ELR (cell line): ENCODE measurements at regions not wholly inside any gene's neighbourhood (a gene's known extent, or its start where the extent isn't known, plus 50 kb on each side); places are given as distances from the start of the nearest gene placed in this dataset.
"Not testable (repeated sequence)": the region's sequence is repeated elsewhere in the genome, so short reads cannot be mapped to it uniquely, and the experiment has no call there.

Source experiments
- DNase-seq: peaks from one replicate; pipeline ENCODE4 v3.0.0-alpha.2; 2015; ENCODE audit warnings: low read depth

DNA sequence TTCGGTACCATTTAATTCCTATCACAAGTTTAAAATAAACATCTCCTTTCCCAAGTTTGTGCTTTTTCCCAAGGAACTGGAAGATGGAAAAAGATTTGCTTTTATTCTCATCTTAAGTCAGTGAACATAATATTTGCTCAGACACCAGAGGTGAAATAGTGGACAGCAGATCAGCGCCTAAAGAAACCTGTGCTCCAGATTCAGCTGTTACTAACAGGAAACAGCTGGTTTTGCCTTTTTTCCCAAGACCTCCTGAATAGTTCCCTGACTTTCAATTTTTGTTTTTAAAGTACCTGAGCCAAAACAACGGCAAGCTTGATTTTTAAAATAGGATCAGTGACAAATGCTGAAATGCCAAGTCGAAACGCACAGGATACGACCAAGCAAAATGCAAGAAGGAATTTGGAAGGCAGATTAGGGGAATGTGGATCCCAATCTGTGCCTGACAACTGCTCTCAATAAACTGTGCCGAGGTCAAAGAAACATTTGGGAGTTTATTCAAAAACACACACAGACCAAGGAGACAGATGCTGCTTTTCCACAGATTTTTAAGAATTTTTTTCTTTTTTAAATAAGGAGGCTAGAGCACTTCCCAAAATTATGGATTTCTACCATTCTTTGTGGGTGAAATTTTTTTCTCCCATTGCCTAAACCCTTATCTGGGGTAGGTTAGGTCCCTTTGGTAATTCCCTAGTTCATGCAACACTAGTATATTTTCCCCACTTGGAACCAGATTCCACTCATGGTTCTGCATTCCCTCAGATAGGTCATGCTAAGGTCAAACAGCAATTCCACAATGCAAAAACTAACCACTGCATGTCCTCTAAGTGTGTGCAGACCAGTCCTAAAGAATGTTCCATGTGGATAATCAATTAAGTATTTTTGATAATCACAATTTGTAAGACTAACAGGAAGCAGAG is 121.5 kb upstream of the PDE1A start:
- DNase-seq: no peak

DNA sequence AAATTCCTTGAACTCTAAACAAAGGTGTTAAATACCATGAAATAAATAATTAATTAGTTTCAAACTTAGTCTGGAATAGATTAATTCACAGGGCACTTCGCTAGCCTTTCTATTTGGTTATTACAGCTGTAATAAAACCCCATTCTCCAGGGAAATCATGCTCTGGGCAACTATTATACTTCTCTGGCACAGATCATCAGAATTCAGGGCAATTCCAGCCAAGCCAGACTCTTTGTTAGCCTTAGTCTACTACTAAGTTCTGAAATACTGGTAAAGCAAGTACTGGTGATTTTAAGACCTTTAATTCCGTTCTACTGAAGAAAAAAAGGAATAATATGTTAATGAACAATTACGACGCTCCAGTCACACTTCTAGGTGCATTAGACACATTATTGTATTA is 123.4 kb upstream of the PDE1A start:
- DNase-seq: no peak

DNA sequence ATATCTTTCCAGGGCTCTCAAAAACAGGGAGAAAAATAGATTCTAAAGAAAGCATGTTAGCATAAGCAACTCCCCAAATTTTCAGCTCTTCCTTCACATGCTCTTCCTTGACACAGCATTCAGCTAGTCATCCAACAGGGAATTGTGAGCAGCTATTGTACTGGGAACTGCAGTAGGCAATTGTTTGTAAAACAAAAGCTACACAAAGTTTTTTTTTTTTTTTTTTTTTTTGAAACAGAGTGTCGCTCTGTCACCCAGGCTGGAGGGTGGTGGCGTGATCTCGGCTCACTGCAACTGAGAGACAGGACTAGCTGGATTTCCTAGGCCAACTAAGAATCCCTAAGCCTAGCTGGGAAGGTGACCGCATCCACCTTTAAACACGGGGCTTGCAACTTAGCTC is 125.4 kb upstream of the PDE1A start:
- not testable (repeated sequence) for DNase-seq

DNA sequence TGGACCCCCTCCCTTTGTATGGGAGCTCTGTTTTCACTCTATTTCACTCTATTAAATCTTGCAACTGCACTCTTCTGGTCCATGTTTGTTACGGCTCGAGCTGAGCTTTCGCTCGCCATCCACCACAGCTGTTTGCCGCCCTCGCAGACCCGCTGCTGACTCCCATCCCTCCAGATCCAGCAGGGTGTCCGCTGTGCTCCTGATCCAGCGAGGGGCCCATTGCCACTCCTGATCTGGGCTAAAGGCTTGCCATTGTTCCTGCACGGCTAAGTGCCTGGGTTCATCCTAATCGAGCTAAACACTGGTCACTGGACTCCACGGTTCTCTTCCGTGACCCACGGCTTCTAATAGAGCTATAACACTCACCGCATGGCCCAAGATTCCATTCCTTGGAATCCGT is 125.9 kb upstream of the PDE1A start:
- DNase-seq: not testable (repeated sequence)

DNA sequence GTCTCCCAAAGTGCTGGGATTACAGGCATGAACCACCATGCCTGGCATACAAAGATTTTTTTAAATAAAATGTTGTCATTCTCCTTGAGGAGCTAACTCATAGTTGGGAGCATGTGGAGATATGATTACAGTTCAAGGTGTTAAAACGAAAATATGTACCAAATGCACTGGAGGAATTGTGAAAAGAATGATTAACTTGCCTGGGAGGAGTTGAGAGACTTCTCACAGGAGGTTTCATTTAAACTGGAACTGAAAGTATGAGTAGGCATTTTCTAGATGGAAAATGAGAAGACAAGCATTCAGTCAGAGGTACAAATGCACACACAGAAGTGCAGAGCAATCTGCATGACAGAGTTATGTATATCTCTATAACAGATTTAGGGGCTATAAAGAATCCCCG is 126.6 kb upstream of the PDE1A start:
- no peak for DNase-seq

DNA sequence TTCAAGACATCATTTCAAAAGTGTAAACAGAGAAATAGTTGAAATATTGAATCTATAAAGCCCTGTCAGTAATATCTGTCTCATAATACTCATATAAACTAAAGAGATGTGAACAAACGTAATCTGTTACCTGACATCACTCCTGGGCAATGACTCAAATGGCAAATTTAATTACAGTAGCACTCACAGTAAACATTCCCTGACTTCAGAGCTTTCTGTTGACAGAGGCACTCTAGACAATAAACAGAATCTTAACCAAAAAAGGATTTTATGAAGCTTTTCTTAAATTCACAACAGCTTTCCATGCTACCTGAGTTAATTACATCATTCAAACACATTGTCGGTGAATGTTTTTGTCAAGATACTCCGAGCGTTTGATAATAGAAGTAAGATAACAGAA is 128.1 kb upstream of the PDE1A start:
- no peak for DNase-seq

DNA sequence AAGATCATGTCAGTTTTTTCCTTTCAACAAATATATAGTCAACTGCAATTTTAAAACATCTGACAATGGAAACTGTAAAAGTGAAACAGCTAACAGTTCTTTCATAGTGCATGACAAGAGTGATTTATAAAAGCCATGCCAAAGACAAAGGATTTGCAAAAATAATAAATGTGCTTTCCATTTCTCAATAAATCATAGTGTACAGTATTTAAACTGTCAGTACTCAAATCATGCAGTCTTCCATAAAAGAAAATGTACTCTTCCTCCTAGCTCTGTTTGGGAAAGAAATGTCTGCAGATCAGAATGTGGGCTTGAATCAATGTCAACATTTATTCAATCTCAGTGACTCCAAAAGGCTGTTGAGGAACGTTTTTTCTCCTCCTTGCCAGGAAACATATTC is 131.7 kb upstream of the PDE1A start:
- no peak for DNase-seq

DNA sequence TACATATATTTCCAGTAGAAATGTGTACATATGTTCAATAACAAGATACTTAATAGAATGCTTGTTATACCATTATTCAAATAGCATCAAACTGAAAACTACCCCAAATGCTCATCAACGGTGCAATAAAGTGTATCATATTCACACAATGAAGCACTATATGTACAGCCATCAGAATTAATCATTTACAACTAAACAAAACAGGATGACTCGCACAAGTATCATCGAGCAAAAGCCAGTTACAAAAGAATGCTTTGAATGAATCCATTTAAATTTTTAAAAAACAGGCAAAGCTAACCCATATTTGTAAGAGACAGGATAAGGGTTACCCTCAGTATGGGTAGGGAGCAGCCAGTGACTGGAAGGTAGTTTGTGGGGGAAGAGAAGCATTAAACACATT is 132.8 kb upstream of the PDE1A start:
- DNase-seq: peak; percentile 73

DNA sequence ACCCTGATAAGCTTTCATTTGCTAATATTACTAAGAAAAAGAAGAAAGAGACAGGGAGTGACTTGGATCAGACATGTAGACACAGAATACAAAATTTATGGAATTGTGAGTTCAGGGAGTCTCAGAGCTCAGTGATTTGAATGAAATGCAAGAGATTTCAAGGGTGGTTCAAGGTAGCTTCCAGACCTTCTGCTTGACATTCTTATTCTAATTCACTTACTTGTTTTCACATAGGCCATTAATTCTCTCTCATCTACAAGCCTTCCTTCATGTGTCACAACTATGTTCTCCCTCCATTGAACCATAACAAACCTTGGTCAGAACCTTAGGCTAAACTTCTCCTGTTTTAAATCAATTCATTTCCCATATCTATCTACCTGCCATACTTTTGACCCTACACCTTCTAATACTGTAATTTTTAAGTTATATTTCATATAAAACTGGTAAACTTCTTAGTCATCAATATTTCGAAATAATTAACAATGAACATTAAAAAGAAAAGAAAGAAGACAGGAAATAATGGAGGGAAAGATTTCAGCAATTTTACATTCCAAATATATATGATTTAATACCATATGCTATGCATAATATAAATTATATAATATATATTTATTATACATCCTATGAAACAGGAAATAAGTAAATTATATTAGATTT is 139.2 kb upstream of the PDE1A start:
- DNase-seq: no peak

DNA sequence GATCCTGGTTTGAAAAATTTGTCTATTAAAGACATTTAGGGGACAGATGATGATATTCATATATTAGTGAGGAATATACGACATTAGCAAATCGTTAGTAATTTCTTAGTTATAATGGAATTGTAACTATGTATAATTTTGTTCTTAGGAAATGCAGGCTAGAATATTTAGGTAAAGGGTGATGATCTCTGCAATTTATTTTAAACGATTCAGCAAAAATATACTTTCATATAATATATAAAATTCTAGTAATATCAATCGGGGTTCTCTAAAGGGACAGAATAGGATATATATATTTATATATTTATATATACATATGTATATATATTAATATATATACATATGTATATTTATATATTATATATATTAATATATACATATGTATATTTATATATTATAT is 142.5 kb upstream of the DNAJC10 start:
- DNase-seq: no peak

DNA sequence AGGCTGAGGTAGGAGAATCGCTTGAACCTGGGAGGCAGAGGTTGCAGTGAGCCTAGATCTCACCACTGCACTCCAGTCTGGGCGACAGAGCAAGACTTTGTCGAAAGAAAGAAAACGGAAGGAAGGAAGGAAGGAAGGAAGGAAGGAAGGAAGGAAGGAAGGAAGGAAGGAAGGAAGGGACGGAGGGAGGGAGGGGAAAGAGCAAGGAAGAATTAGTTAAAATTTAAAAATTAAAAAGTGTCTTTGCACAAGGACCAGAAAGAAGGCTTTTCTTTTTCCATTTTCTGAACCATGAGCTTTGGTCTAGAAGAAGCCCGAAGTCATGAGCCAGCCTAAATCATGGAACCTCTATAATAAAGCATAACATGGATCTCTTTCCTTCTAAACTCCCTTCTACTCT is 138.2 kb upstream of the DNAJC10 start:
- DNase-seq: no peak

DNA sequence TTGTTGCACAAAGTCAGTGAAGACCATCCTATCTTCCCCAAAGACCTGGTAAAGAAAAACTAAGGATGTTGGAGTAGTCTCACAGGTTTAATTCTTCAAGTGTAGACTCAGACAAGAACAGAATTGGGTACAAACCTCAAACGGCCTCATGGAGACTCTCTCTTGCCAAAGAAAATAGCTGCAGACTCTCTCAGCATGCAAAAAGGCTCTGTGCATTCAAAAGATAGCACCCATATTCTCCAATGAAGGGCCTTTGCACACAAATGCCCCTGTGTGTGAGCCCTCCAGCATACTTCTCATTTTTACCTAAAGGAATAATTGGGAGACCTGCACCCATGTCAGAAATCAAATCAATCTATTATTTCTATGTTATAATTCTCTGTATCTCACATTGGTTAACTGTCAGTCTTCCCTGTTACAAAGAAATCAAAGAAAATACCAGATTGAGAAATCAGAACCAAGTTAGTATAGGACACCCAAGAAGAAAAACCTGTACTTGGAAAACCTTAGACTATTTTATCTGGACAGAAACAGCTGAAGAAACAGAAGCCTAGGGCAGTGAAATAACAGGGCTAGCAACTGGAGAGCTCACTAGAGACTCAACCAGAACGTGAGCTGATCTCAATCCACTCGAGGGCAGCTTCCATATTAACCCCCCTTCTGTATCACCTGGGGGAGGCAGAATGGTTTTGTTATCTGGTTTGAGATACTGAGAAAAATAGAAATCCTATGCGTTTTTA is 134.7 kb upstream of the DNAJC10 start:
- no peak for DNase-seq

DNA sequence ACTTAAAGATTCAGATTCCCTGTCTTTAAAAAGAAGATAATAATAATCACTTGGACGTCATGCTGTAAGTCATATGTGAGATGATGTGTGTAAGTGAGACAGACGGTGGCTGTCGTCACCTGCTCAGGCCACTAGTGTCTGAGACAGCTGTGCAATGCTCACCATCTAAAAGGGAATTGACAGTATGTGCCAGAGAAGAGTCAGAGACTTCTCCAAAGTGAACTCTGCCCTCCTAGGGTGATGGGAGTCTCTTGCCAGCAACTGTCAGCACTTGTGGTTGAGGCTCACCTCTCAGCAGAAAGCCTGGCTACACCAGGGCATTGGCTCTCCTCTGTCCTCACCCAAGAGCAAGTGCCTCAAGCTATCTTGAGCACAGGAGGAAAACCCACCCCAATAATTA is 131.6 kb upstream of the DNAJC10 start:
- no peak for DNase-seq

DNA sequence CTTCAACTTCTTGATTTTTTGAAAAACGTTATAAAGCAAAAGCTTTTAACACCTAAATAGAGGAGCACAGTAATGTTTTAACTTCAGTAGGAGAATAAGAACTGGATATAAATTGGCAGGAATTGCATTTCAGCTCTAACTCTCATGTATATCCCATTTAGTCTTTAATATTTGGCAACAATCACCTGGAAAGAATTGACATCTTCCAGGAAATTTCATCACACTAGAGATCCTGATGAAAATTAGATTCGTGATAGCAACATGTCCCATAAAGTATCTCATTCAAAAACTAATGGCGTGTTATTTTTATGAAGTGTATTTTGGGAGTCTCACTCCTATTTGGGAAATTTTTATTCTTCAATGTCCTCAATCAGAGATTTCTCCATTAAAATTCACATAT is 131.1 kb upstream of the DNAJC10 start:
- DNase-seq: no peak

DNA sequence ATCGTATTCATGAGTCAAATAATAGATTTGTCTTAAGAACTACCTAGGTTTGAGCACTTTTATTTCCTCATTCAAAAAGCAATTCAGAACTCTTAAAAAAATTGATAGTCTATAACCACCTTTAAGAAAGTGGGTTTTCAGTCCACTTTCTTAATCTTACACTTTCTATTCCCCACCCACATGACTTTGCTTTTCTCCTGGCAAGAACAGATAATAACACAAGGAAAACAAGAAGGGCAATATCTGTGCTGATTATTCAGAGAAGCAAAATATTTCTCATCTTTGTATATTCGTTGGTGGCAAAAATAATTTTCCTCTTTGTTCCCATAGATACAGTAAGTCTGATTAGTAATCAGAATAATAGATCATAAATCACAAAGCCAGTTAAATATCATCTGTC is 130.6 kb upstream of the DNAJC10 start:
- no peak for DNase-seq

DNA sequence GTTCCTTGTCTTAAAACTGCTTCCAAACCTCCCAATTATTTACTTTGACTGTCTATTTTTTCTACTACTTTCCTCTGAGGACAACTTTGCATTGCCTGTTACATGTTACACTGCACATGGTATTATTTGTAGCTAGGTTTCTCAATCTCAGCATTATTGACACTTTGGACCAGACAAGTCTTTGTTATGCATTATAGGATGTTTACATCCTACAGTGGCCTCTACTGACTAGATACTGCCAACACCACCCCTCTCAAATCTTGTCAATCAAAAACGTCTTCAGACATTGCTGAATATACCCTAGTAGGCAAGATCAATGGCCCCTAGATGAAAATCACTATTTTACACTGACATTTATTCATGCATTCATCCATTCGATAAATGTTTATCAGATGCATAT is 129.6 kb upstream of the DNAJC10 start:
- DNase-seq: no peak

DNA sequence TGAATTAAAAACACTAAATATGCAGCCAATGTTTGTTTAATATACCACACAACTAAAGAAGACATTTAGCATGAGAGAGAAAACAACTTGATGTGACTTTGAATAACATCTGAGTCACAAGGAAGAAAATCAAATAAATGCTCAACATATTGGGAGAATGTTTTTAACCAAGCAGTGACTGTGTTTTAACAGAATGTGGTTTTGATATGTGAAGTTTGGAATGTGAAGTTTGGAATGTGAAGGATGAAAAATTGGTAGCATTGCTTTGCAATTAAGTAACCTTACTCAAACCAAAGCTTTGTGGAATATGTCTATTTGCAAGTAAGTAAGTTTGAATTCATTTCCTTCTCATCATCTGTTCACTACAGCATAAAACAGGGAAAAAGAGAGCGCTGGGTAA is 128.2 kb upstream of the DNAJC10 start:
- peak; percentile 88 for DNase-seq

DNA sequence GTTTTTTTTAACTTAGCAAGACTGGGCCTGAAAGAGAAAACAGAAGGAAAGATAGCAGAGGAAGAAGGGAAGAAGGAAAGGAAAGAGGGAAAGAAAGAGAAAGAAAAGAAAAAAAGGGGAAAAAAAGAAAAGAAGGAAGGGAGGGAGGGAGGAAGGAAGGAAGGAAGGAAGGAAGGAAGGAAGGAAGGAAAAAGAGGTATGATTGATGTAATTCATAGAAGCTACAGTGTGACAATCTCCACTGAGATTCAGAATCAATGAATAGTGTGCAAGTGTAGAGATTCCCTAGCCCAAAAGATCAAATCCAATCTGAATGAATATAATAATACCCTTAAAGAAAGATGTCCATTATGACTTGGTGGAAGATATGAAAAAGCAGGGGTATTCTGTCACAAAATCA is 126.9 kb upstream of the DNAJC10 start:
- DNase-seq: no peak

DNA sequence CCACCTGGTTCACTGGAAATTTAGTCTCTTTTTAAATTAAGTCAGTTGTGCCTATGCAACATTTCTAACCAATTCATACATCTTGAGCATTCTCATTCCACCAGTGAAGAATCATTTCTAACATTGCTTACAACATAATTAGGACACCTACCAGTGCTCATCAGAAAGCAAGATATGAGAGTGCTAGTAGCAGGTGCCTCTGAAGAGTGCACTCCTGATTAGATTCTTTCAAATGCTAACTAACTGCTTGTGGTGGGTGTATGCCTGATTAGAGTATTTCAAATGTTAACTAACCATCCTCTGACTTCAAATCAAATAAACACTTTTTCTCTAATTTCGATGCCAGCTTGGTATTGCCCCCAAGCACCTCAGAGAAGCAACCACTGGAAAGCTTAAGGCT is 124.3 kb upstream of the DNAJC10 start:
- DNase-seq: no peak

DNA sequence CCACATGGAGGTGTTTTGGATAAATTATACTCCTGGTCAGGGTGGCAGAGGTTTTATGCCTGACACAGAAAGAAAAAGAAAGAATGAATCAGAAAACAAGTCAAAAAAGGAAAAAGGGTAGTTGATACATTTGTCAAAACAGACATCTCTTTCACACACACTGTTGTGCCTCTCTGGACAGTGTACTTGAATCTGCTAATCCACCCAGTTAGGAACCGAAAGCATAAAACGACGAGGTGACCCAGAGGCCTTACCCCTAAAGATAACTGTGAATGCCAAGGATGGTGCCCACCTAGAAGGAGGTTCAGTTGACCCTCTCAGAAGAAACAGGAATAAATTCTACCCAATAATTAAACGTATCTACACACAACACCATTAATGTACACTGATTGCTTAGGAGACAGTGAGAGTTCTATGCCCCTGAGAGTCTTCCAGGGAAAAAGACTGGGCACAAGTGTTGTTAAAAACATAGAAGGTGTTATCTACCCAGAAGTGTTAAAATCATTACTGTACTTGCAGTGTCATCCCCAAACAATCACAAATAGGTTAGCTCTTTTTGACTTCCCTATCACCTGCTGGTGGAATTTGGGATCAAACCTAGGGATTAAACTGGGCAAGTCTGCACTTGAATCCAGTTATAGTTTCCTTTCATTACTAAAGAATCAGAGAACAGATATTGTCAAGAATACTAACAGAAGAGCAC is 123.2 kb upstream of the DNAJC10 start:
- no peak for DNase-seq

DNA sequence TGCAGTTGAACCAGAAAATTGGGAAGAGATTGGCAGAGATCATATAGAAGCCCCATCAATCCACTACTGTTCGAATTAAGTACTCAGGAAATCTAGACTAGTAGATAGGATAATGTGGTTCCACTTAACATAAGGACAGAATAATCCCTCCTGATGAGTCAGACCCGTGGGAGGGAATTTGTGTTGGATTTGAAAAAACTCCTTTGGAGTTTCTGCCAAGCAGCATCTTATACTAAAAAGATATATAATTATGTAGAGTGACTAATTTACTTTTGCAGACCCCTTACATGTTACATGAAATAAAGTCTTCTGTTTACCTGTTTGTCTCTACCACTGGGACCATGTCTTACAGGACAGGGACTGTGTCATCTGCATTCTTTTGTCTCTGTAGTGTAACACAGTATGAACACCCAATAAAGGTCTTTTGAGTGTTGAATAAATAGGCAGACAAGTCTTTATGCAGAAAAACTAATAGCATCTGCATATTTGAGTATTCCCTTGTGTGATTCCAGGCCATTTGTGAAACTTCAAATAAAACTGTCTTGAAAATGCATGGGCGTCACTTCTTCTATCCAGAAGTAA is 122.6 kb upstream of the DNAJC10 start:
- peak; percentile 81 for DNase-seq

DNA sequence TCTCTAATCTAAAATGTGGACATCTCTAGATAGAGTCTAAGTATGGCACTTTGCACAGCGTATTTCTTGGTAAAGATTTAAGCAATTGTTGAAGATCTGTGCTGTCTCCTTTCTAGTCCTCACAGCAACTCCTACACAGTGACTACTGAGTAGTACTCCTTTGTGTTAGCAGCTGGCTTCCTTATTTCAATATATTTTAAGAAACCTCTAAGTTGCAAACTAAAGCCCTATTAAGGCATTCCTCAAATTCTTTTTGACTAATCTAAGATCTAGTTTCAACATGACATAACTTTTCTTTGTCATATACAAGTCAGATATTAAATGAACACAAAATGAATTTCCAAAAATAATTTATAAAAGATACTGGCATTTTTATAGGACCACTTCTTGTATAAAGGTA is 121.8 kb upstream of the DNAJC10 start:
- DNase-seq: peak; percentile 65
